ENCODE measurements at regions not wholly inside any gene's neighbourhood (a gene's known extent, or its start where the extent isn't known, plus 50 kb on each side); places are given as distances from the start of the nearest gene placed in this dataset.
"Not testable (repeated sequence)": the region's sequence is repeated elsewhere in the genome, so short reads cannot be mapped to it uniquely, and the experiment has no call there.

GRCh38 chr2:90004553-90004952 is 1313.1 kb downstream of the RPIA start:
- not testable (repeated sequence) for DNase-seq (ENCODE audit: low read depth)

GRCh38 chr2:90010442-90011100 is 1319.1 kb downstream of the RPIA start:
- H3K4me3 ChIP-seq (ENCODE audit: low read depth, low read length); DNase-seq (ENCODE audit: low read depth): not testable (repeated sequence)

More at GRCh38 chr2:90004553-90004952, 1313.1 kb downstream of the RPIA start:
- not testable (repeated sequence) for H3K4me3 ChIP-seq (ENCODE audit: low read depth, low read length)

GRCh38 chr2:90011101-90011443 is 1319.6 kb downstream of the RPIA start:
- DNase-seq (ENCODE audit: low read depth); H3K4me3 ChIP-seq (ENCODE audit: low read depth, low read length): not testable (repeated sequence)

- DNase-seq (ENCODE audit: low read depth); H3K4me3 ChIP-seq (ENCODE audit: low read depth, low read length): not testable (repeated sequence)
Observed at GRCh38 chr2:90019908-90020307, 1328.4 kb downstream of the RPIA start.

- H3K4me3 ChIP-seq (ENCODE audit: low read depth, low read length); DNase-seq (ENCODE audit: low read depth): not testable (repeated sequence)
- TF ChIP-seq CTCF (conservative IDR thresholded peaks at IDR 0.05; ENCODE audit: low read depth, low read length) = peak; percentile 27
Observed at GRCh38 chr2:90021234-90021633, 1329.8 kb downstream of the RPIA start.

- peak; percentile 31 for TF ChIP-seq CTCF (conservative IDR thresholded peaks at IDR 0.05; ENCODE audit: low read depth, low read length)
Observed at GRCh38 chr2:90027231-90027643, 1335.8 kb downstream of the RPIA start.

GRCh38 chr2:90028381-90029079 is 1337.1 kb downstream of the RPIA start:
- not testable (repeated sequence) for DNase-seq (ENCODE audit: low read depth)

More at GRCh38 chr2:90027231-90027643, 1335.8 kb downstream of the RPIA start:
- not testable (repeated sequence) for DNase-seq (ENCODE audit: low read depth); H3K4me3 ChIP-seq (ENCODE audit: low read depth, low read length)

GRCh38 chr2:90029080-90029428 is 1337.6 kb downstream of the RPIA start:
- not testable (repeated sequence) for H3K4me3 ChIP-seq (ENCODE audit: low read depth, low read length); DNase-seq (ENCODE audit: low read depth)

More at GRCh38 chr2:90028381-90029079, 1337.1 kb downstream of the RPIA start:
- not testable (repeated sequence) for H3K4me3 ChIP-seq (ENCODE audit: low read depth, low read length)

GRCh38 chr2:90032269-90032668 is 1340.8 kb downstream of the RPIA start:
- not testable (repeated sequence) for DNase-seq (ENCODE audit: low read depth); H3K4me3 ChIP-seq (ENCODE audit: low read depth, low read length)

- H3K4me3 ChIP-seq (ENCODE audit: low read depth, low read length); DNase-seq (ENCODE audit: low read depth): not testable (repeated sequence)
- peak; percentile 9 for TF ChIP-seq CTCF (conservative IDR thresholded peaks at IDR 0.05; ENCODE audit: low read depth, low read length)
Observed at GRCh38 chr2:90036335-90036734, 1344.9 kb downstream of the RPIA start.

GRCh38 chr2:90039093-90039492 is 1347.6 kb downstream of the RPIA start:
- H3K4me3 ChIP-seq (ENCODE audit: low read depth, low read length); DNase-seq (ENCODE audit: low read depth): not testable (repeated sequence)

GRCh38 chr2:90047776-90048175 is 1356.3 kb downstream of the RPIA start:
- DNase-seq (ENCODE audit: low read depth); H3K4me3 ChIP-seq (ENCODE audit: low read depth, low read length): not testable (repeated sequence)

GRCh38 chr2:90052113-90052631 is 1360.7 kb downstream of the RPIA start:
- not testable (repeated sequence) for DNase-seq (ENCODE audit: low read depth); H3K4me3 ChIP-seq (ENCODE audit: low read depth, low read length)

Data from epithelial cell of proximal tubule (primary cell).